ENCODE measurements at regions not wholly inside any gene's neighbourhood (a gene's known extent, or its start where the extent isn't known, plus 50 kb on each side); places are given as distances from the start of the nearest gene placed in this dataset.

GRCh38 chr7:35420656-35421055, 166.8 kb upstream of the TBX20 start:
- TF ChIP-seq CSRNP3 (CRISPR knock-in tag; IDR thresholded peaks at IDR 0.05) (no peak), ARNTL (CRISPR knock-in tag; IDR thresholded peaks at IDR 0.05; ENCODE audit: borderline replicate concordance, low read depth) (no peak), ZNF565 (CRISPR knock-in tag; conservative IDR thresholded peaks at IDR 0.05; ENCODE audit: low read depth) (no peak), ZNF8 (CRISPR knock-in tag; IDR thresholded peaks at IDR 0.05) (no peak), ZFP30 (CRISPR knock-in tag; IDR thresholded peaks at IDR 0.05) (no peak), TOX (CRISPR knock-in tag; IDR thresholded peaks at IDR 0.05; ENCODE audit: borderline replicate concordance) (no peak), BACH2 (CRISPR knock-in tag; IDR thresholded peaks at IDR 0.05; ENCODE audit: borderline replicate concordance) (no peak), PPARA (CRISPR knock-in tag; IDR thresholded peaks at IDR 0.05; ENCODE audit: borderline replicate concordance) (no peak), ZFP3 (CRISPR knock-in tag; IDR thresholded peaks at IDR 0.05) (no peak), ISL1 (CRISPR knock-in tag; IDR thresholded peaks at IDR 0.05) (no peak), GLIS3 (CRISPR knock-in tag; IDR thresholded peaks at IDR 0.05) (no peak), CREB5 (CRISPR knock-in tag; IDR thresholded peaks at IDR 0.05; ENCODE audit: low read depth) (no peak), OSR1 (CRISPR knock-in tag; IDR thresholded peaks at IDR 0.05) (no peak)
